Stimulated activated CD4-positive, alpha-beta T cell treated with anti-CD3 and anti-CD28 coated beads, Interleukin-4, amount 100 ng/mL, for 1 hour (primary cell): ENCODE measurements at regions not wholly inside any gene's neighbourhood (a gene's known extent, or its start where the extent isn't known, plus 50 kb on each side); places are given as distances from the start of the nearest gene placed in this dataset.
A peak's percentile ranks its signal among the peaks of the same experiment; 100 is the strongest.

Source experiments
- DNase-seq: peaks from one replicate; pipeline ENCODE4 v3.0.0-alpha.2; 2020

- DNase-seq, result no peak
Measured at GRCh38 chr2:191515551-191515950, 162.4 kb upstream of the NABP1 start.

- DNase-seq, result no peak
Measured at GRCh38 chr2:191516260-191516659, 161.7 kb upstream of the NABP1 start.

GRCh38 chr2:191521608-191522208, 156.2 kb upstream of the NABP1 start:
- DNase-seq, result no peak

GRCh38 chr2:191522478-191523120, 155.3 kb upstream of the NABP1 start:
- no peak for DNase-seq

GRCh38 chr2:191526091-191526490, 151.8 kb upstream of the NABP1 start:
- no peak for DNase-seq

GRCh38 chr2:191526536-191526935, 151.4 kb upstream of the NABP1 start:
- no peak for DNase-seq

GRCh38 chr2:191526953-191527556, 150.9 kb upstream of the NABP1 start:
- DNase-seq, result no peak

- DNase-seq, result no peak
Measured at GRCh38 chr2:191530618-191531017, 147.3 kb upstream of the NABP1 start.

GRCh38 chr2:191533693-191534180, 144.2 kb upstream of the NABP1 start:
- no peak for DNase-seq

GRCh38 chr2:191537921-191538320, 140.0 kb upstream of the NABP1 start:
- DNase-seq, result no peak

- no peak for DNase-seq
Measured at GRCh38 chr2:191538334-191538903, 139.5 kb upstream of the NABP1 start.

- DNase-seq, result peak; percentile 24
Measured at GRCh38 chr2:191539068-191539467, 138.9 kb upstream of the NABP1 start.

GRCh38 chr2:191540681-191541080, 137.3 kb upstream of the NABP1 start:
- no peak for DNase-seq

GRCh38 chr2:191543708-191544107, 134.2 kb upstream of the NABP1 start:
- DNase-seq, result no peak

GRCh38 chr2:191544461-191545062, 133.4 kb upstream of the NABP1 start:
- no peak for DNase-seq

GRCh38 chr2:191545361-191545760, 132.6 kb upstream of the NABP1 start:
- DNase-seq, result no peak

GRCh38 chr2:191552066-191552465, 125.9 kb upstream of the NABP1 start:
- DNase-seq, result no peak

GRCh38 chr2:191554240-191554639, 123.7 kb upstream of the NABP1 start:
- DNase-seq, result no peak

GRCh38 chr2:191555092-191555742, 122.7 kb upstream of the NABP1 start:
- DNase-seq, result peak; percentile 80

- DNase-seq, result no peak
Measured at GRCh38 chr2:191556463-191556862, 121.5 kb upstream of the NABP1 start.

GRCh38 chr2:191557841-191558240, 120.1 kb upstream of the NABP1 start:
- DNase-seq, result no peak

- DNase-seq, result no peak
Measured at GRCh38 chr2:191559569-191559968, 118.4 kb upstream of the NABP1 start.

GRCh38 chr2:191560411-191560980, 117.4 kb upstream of the NABP1 start:
- DNase-seq, result no peak
